ENCODE measurements at regions not wholly inside any gene's neighbourhood (a gene's known extent, or its start where the extent isn't known, plus 50 kb on each side); places are given as distances from the start of the nearest gene placed in this dataset.

- Histone ChIP-seq H3K27ac (ENCODE audit: insufficient read length, low read depth, low read length) (no peak overlapping the region), H2BK120ac (ENCODE audit: low read depth, low read length, poor library complexity, severe bottlenecking) (no peak overlapping the region), H3K9me3 (ENCODE audit: control insufficient read depth, low read depth, low read length) (no peaks in the 10 kb centered on the region), H2BK20ac (ENCODE audit: low read depth, low read length, poor library complexity, severe bottlenecking) (no peak overlapping the region), H3K18ac (ENCODE audit: insufficient read length, low read depth, low read length) (no peak overlapping the region), H3K4me2 (ENCODE audit: insufficient read depth, insufficient read length, low read length) (no peak overlapping the region), H3K27me3 (ENCODE audit: insufficient read depth, low read length) (no peaks in the 10 kb centered on the region), H4K5ac (ENCODE audit: insufficient read length, low read depth, low read length) (no peak overlapping the region), H4K8ac (replicated peaks; ENCODE audit: insufficient read length, low read depth, low read length) (no peak overlapping the region), H3T11ph (ENCODE audit: low read length) (no peak overlapping the region), H3K79me1 (ENCODE audit: insufficient read depth, low read depth, low read length, poor library complexity, severe bottlenecking) (no peaks in the 10 kb centered on the region), H4K20me1 (ENCODE audit: control insufficient read depth, insufficient read depth, insufficient read length) (no peaks in the 10 kb centered on the region), H2BK15ac (ENCODE audit: low read depth, low read length) (no peak overlapping the region), H3K4ac (ENCODE audit: low read depth, low read length) (no peak overlapping the region), H3K23ac (ENCODE audit: insufficient read length, low read depth, low read length) (no peak overlapping the region), H3K4me1 (ENCODE audit: insufficient read depth, low read length) (no peaks in the 10 kb centered on the region), H2BK12ac (ENCODE audit: insufficient read length, low read depth, low read length) (no peak overlapping the region), H2BK5ac (ENCODE audit: insufficient read length, low read length) (no peak overlapping the region), H3K9ac (ENCODE audit: extremely low read depth, insufficient read length, low read length) (no peak overlapping the region), H2AFZ (ENCODE audit: low read length) (no peak overlapping the region), H3K79me2 (ENCODE audit: insufficient read depth, low read length) (no peaks in the 10 kb centered on the region), H3K56ac (ENCODE audit: insufficient read length, low read depth, low read length) (no peak overlapping the region), H3K14ac (ENCODE audit: insufficient read depth, low read length) (no peak overlapping the region), H2AK5ac (ENCODE audit: insufficient read length, low read length) (no peak overlapping the region), H3K23me2 (ENCODE audit: insufficient read length, low read depth, low read length, poor library complexity, severe bottlenecking) (no peaks in the 10 kb centered on the region), H4K91ac (ENCODE audit: insufficient read length, low read depth, low read length) (no peak overlapping the region)
- no CpG with 5 or more reads among the region's 4 CpGs for WGBS (ENCODE audit: extremely low coverage, insufficient read length, low lambda C conversion rate)
- H3K9me3 Mint-ChIP-seq, result peaks cover 0 to 1% of the 10 kb centered on the region in 2 experiments; a peak in 1 of 5 replicates
- no peaks in the 10 kb centered on the region for H3K36me3 Mint-ChIP-seq (ENCODE audit: insufficient read depth in 1 of 3, low read depth in 3 of 3)
- no peak overlapping the region for H3K4me3 Mint-ChIP-seq
- no peak for TF ChIP-seq CTCF (conservative IDR thresholded peaks at IDR 0.05)
- H3K4me1 Mint-ChIP-seq, result no peaks in the 10 kb centered on the region
- no peaks in the 10 kb centered on the region for H3K27me3 Mint-ChIP-seq (ENCODE audit: low read depth)
- H3K27ac Mint-ChIP-seq, result no peak overlapping the region
- DNase-seq, result no peak
These were observed 84.7 kb downstream of the DACT1 start for GRCh38 chr14:58722441-58722840.
